ENCODE measurements at regions not wholly inside any gene's neighbourhood (a gene's known extent, or its start where the extent isn't known, plus 50 kb on each side); places are given as distances from the start of the nearest gene placed in this dataset.

- no peak for DNase-seq
These were observed 217.1 kb downstream of the PIK3R1 start for GRCh38 chr5:68432682-68433081.

- no peak for DNase-seq
These were observed 218.0 kb downstream of the PIK3R1 start for GRCh38 chr5:68433526-68433922.

DNA sequence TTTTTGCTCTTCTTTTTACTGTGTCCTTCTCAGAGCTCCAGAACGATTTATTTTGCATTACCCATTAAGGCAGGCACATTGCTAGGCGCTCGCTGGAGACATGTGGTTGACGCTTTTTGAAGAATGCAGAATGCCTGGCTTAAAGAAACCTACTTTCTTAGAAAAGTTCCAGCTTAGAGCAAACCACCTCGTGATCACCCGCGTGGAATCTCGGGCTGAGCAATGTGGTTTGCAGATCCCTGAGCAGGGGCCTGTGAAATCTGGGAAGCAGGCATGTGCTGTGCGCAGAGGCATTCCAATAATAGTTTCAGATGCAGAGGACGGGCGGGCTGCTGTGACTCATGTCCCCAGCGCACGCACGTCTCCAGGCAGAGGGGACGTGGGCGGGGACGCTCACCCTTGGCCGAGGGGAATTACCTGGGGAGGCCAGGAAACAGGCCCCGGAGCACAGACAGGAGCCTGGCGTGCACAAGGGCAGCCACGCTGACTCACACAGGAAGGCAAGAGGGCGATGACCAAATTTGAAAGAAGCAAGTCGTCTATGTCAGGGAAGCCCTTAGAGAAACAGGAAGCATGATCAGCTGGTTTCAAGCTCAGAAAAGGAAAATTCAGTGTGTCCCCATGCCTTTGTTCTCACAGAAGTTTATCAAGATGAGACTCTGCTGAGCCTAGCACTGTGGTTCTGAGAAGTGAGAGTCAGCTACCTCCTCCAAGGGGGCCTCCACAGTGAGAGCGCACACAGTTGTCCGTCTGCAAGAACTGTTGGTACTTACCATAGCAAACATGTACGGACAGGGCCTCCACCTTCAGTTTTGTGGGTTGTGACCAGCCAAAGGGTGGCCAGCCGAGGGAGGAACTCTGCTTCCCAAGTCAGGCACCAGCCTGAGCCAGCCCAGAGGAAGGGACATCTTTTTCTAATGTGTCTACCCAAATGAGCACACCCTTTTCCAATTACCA, 218.6 kb downstream of the PIK3R1 start:
- DNase-seq: peak; percentile 95

DNA sequence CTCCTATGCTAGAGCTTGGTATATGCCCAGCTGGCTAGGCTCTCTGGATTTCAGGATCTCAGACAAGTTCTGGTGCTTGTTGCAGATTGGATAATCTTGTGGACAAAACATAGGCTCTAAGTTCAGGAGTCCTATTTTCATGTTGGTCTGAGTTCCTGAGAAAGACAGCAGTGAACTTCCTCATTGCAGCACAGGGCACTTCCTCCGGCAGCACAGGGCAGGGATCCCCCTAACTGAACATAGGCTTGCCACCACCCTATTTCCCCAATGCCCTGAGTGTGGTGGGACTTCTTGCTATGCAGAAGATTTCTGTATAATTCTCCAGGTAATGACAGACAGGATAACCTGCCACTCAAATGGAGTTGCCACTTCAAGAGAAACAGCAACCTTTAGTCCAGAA, 220.1 kb downstream of the PIK3R1 start:
- DNase-seq: no peak

- DNase-seq: no peak
These were observed 221.3 kb downstream of the PIK3R1 start for GRCh38 chr5:68436686-68437520.

DNA sequence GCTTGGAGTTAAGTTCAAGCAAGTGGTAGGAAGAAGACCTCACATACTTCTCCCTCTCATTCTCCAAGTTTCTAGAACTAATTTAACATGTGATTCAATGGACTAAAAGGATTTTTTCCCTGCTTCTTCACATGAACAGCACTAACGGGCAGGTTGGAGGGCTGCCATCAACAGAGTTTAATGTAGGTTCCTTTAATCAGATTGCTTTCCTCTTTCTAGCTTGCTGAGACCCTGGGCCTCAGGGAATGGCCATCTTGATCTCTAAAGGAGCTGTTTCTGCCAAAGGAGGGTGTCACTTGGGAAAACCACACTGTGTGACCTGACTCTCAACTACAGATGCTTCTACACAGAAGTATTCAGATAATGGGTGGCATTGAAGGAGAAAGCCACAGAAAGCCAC, 223.3 kb downstream of the PIK3R1 start:
- DNase-seq: no peak

DNA sequence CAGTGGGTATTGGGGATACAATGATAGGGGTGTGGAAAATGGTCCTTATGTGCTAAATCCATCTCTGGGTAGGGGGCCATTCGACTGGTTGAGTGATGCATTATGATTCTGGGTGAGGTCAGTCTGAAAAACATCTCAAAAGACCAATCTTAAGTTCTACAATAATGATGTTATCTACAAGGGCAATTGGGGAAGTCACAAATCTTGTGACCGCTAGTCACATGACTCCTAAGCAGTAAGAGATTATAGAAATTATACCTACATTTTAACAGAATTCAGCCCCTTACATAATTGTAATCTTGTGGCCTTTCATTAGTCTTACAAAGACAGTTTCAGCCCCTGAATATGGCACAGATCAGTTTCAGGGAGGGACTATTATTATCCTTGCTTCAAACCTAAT, 224.7 kb downstream of the PIK3R1 start:
- DNase-seq: no peak

DNA sequence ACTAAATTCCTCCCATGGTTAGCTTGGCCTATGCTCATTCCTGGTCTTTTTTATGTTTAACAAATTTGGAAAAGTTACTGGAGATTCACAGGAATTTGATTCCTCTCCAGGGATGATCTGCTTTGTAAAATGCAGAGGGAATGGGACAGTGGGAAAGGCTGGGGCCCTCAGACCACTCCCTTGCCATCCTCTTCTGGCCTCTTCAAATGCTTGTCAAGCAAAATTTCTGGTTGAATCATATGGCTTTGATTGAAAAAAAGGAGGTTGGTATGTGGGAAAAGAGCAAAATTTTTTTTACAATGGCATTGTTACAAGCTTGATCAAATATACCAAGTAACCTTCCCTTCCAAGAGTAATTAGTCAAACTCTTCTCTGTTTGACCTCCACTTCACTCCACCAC, 225.1 kb downstream of the PIK3R1 start:
- DNase-seq: no peak

GRCh38 chr5:68441309-68442073, 225.9 kb downstream of the PIK3R1 start:
- no peak for DNase-seq

GRCh38 chr5:68443091-68443490, 227.5 kb downstream of the PIK3R1 start:
- DNase-seq: no peak

- no peak for DNase-seq
These were observed 228.5 kb downstream of the PIK3R1 start for GRCh38 chr5:68444048-68444447.

DNA sequence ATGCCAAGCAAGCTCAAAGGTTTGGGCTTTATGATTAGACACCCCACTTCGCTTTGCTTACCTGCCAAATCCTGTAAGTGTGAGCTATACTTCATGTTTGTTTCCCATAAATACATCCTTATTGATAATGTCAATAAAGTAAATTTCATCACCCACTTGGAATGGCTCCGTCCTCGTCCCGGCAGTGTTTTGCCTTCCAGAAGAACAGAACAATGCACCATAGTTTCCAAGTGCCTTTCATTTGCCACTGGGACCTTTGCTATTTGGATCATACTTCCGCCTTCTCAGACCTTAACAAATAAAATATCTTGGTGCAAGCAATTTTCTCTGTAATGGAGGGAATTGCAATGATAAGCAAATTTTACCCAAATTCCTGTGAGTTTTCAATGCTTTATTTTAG, 229.3 kb downstream of the PIK3R1 start:
- DNase-seq: no peak

DNA sequence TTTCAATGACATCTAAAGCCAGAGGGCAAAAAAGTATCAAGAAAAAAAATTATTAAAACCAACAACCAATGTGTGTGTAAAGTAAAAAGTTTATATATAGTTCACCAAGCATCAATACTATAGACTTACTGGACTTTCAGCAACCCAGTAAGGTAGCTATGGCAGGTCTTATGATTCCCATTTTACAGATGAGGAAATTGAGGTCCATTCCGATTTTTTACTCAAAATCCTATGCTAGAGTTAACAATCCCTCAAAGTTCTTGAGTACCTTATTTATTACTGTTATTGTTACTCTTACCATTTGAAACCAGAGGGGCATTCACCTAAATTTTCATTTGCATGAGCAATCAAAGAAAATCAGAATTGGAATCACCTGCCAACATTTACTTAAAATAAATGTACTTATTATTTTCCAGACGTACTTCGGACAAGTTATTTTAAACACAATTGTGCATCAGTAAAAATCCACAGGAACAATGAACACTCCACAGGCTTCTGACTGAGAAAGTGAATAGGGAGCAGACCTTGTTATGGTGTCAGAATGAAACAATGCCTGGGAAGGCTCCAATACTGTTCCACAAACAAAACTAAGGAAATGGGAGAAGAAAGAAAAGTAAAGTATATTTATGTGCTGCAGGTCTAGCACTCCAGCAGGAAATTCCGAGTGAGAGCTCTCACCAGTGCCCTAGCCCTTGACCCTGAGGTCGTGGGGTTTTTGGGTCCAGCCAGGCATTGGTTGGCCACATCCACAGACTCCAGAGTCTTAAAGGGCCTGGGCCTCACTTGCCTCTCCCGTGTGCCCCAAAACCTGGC, 229.9 kb downstream of the PIK3R1 start:
- DNase-seq: no peak

DNA sequence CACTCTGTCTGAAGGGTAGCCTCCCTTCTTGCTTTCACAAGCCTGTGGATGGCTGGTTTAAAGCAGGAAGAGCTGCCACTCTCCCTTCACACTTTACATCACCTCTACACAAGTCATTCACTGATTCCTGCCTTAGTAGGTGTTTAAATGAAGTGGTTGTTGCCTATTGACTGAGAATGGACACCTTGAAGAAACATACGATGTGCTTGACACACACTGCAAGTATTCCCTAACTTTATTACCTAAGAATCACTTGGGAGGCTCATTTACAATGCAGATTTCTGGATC, 230.5 kb downstream of the PIK3R1 start:
- DNase-seq: no peak

DNA sequence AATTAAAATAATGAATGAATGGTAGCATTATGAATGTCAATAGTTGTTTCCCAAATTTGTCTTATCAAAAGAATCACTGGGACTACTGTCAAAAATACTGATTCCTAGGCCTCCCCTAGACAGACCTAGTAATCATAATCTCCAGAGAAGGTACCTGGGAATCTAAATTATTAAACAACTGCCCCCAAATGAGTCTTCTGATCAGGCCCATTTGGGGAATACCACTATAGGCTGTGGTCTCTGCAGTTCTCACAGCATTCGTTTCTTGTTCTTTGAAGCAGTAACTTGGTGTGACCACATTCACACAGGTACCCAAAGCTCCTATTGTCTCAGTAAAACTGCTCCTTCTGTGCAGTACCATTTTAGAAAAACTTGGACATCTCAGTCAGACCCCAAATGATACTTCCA, 230.9 kb downstream of the PIK3R1 start:
- no peak for DNase-seq

DNA sequence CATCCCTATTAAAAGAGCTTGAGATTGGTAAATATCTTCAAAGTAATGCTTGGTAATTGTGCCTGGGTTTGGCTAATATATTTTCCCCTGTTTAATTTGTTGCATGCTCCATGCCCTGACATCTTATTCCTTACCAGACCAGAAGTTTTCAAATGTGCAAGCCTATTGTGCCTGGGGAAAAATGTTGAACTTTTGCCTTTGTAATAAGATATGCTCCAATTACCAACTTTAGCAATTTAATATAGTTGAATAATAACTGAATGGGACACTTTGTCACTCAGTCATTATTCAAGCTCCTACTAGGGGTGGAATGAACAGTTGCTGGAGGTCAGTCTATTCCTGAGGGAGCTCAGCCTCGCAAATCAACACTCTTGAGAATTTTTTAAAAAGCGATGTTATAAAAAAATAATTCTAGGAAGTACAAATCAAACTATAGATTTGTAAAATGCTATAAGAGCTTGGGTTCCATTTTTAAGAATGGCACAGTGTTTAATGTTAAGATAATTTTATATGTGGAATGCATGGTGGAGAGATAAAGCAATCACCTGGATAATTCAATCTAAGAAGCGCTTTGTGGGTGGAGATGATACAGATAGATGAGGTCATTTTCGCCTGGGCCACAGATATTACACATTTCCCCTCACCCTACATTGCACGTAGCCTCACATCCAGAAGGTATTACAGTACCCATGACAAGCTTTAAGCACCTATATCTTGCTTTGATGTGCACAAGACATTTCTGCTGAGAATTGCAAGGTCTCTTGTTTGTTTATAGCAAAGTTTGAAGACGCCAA, 231.8 kb downstream of the PIK3R1 start:
- no peak for DNase-seq

DNA sequence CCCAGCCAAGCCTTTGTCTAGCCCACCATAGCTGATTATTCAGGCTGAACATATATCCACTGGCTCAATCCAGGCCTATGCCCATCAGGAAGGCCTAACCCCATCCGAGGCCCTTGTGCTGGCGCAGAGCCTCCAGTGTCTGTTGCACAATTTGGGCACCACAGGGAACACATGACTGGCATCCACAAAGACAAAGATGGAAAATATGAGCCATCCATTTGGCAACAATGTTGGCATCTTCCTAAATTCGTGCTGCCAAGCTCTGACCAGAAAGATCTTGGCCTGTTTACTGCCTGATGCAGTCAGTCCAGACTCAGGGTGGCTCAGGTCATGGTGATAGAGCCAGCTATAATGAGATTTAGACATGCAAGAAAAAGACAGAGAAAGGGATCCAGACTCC, 233.8 kb downstream of the PIK3R1 start:
- no peak for DNase-seq

GRCh38 chr5:68450245-68450852, 234.8 kb downstream of the PIK3R1 start:
- no peak for DNase-seq

DNA sequence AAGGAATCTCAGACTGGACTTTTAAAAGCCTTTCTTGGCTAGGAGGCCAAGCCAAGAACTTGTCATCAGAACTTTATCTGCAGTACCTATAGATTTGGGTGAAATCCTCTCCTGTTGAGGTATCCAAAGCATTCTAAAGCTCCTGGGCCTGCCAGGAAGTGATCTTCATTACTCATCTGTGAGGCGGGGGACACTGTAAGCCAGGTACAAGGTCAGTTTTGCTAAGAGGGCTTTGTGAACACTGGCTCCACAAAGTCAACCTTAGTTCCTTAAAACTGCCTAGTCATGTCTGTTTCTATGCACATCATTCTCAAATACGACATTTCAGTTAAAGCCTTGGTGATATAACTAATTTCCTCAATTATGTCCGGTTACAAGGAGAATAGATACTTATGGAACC, 236.7 kb downstream of the PIK3R1 start:
- no peak for DNase-seq

DNA sequence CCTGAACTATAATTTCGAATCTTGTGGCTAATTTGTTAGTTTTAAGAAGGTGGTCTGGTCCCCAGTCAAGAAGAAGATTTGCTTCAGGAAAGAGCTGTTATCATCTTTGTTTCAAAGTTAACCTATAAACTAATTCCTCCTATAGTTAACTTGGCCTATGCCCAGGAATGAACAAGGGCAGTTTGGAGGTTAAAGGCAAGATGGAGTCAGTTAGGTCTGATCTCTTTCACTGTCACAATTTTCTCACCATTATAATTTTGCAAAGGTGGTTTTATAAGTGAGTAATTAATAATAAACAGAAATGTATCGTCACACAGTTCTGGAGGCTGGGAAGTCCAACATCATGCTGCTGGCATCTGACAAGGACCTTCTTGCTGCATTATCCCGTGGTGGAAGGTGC, 238.6 kb downstream of the PIK3R1 start:
- DNase-seq: no peak

GRCh38 chr5:68454766-68455165, 239.2 kb downstream of the PIK3R1 start:
- no peak for DNase-seq

Measured in activated CD8-positive, alpha-beta memory T cell treated with anti-CD3 and anti-CD28 coated beads for 24 hours (primary cell).